ENCODE measurements at regions not wholly inside any gene's neighbourhood (a gene's known extent, or its start where the extent isn't known, plus 50 kb on each side); places are given as distances from the start of the nearest gene placed in this dataset.

GRCh38 chr15:39409876-39410530, 170.9 kb upstream of the THBS1 start:
- H3K27me3 Mint-ChIP-seq (ENCODE audit: low read depth, poor library complexity) = peaks cover 11% of the 10 kb centered on the region
- H3K36me3 Mint-ChIP-seq (ENCODE audit: low read depth) = no peaks in the 10 kb centered on the region
- H3K27ac Mint-ChIP-seq = no peak overlapping the region
- H3K4me1 Mint-ChIP-seq = no peaks in the 10 kb centered on the region
- no peak overlapping the region for H3K4me3 Mint-ChIP-seq
- TF ChIP-seq, protein P1, sequence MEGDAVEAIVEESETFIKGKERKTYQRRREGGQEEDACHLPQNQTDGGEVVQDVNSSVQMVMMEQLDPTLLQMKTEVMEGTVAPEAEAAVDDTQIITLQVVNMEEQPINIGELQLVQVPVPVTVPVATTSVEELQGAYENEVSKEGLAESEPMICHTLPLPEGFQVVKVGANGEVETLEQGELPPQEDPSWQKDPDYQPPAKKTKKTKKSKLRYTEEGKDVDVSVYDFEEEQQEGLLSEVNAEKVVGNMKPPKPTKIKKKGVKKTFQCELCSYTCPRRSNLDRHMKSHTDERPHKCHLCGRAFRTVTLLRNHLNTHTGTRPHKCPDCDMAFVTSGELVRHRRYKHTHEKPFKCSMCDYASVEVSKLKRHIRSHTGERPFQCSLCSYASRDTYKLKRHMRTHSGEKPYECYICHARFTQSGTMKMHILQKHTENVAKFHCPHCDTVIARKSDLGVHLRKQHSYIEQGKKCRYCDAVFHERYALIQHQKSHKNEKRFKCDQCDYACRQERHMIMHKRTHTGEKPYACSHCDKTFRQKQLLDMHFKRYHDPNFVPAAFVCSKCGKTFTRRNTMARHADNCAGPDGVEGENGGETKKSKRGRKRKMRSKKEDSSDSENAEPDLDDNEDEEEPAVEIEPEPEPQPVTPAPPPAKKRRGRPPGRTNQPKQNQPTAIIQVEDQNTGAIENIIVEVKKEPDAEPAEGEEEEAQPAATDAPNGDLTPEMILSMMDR (IDR thresholded peaks at IDR 0.05) = no peak
- no peak for DNase-seq
- H3K9me3 Mint-ChIP-seq = peaks cover under 1% of the 10 kb centered on the region

DNA sequence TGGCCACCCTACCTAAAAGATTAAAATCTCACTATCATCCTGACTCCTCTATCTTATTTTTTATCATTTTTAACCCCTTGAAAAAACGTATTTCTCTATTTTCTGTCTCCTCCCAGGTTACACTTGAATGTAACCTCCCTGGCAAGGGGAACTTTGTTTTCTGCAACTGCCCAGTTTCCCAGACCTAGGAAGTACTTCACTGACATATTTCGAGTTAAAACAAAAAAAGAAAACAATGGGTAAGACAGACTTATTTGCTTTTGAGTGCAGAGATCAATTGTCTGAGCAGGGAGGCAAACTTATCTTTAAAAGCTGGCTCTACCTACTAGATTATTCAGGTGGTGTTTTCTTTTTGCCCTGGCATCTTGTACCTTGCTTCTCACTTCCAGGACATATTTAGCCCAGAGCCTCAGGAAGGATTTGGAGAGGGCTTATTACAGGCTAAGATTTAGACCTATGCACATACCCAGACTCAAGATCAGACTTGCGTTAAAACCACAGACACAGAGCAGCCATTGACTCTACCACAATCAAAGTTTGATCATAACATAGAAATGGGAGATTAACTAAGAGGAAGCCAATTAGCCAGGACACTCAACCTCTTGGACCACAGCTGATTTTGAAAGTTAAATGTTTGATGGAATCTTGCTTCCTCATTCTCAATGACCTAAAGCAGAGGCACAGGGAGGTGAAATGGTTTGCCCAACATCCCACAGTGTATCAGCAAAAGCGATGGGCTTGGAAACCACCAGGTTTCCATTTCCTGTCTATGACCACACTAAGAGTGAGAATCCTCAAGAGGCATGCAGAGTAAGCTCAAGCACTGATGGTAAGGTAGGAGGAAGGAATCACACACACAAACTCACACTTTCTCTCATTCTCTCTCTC, 169.5 kb upstream of the THBS1 start:
- Mint-ChIP-seq H3K9me3 (peaks cover 9% of the 10 kb centered on the region), H3K4me1 (no peaks in the 10 kb centered on the region), H3K27me3 (ENCODE audit: low read depth, poor library complexity) (peaks cover 11% of the 10 kb centered on the region), H3K36me3 (ENCODE audit: low read depth) (no peaks in the 10 kb centered on the region), H3K27ac (no peak overlapping the region), H3K4me3 (no peak overlapping the region)
- TF ChIP-seq, protein P1 (IDR thresholded peaks at IDR 0.05) = no peak
- DNase-seq = no peak

DNA sequence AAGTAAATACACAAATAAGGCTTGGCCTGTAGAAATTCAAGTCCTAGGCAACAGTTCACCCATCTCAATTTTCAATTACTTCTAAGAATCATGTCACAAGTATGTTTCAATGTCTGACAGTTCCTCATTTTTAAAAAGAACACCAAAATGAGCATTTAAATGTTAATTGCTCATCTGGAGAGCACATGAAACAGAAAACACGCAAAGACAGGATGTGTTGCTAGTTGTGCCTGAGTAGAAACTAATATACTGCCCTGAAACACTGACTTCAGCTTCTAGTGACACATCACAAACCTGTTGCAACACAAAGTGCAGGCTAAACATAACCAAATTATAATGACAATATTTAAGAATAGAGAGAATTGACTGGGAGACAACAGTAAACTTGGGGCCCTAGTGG, 167.3 kb upstream of the THBS1 start:
- no peak for DNase-seq
- peaks cover 28% of the 10 kb centered on the region for H3K9me3 Mint-ChIP-seq
- H3K4me3 Mint-ChIP-seq = no peak overlapping the region
- TF ChIP-seq, protein P1 (IDR thresholded peaks at IDR 0.05) = no peak
- peaks cover 11% of the 10 kb centered on the region for H3K27me3 Mint-ChIP-seq (ENCODE audit: low read depth, poor library complexity)
- no peak overlapping the region for H3K27ac Mint-ChIP-seq
- H3K36me3 Mint-ChIP-seq (ENCODE audit: low read depth) = peaks cover 19% of the 10 kb centered on the region
- H3K4me1 Mint-ChIP-seq = no peaks in the 10 kb centered on the region

DNA sequence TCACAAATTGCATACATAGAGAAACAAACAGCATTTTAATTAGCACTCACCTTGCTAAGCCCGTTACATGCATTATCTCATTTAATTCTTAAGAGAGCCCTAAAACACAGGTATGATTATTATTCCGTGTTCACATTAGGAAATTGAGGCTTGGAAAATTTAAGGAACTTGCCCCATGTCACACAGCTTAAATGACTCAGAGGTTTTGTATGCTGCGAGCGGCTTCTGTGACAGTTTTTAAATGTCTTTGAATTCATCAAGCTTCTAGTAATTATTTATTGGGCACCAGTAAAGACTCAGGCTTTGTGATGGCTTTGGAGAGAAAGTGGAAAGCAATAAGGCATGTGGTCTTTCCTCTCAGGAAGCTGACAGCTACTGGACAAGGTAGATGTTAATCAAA, 166.7 kb upstream of the THBS1 start:
- TF ChIP-seq, protein P1 (IDR thresholded peaks at IDR 0.05) = no peak
- no peak for DNase-seq
- Mint-ChIP-seq H3K4me1 (no peaks in the 10 kb centered on the region), H3K27ac (no peak overlapping the region), H3K27me3 (ENCODE audit: low read depth, poor library complexity) (peaks cover 11% of the 10 kb centered on the region), H3K9me3 (peaks cover 33% of the 10 kb centered on the region), H3K36me3 (ENCODE audit: low read depth) (peaks cover 23% of the 10 kb centered on the region), H3K4me3 (no peak overlapping the region)

DNA sequence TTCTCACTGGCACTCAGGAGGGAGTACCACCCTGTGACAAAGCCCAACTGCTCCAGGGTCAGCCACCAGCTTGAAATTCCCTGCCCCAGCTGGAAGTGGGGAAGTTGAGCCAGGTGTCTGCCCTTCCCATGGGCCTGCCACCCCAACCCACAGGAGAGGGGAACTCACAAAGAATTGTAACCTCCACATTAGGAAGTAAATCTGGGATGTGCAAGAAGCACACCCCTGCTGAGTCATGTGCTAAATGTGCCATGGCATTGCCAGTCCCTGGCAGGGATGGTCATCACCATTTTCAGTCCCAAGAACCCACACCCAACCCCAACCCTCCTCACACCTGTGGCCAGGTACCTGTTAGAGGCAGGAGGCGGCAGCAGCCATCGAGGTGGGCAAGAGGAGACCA, 165.2 kb upstream of the THBS1 start:
- no peak for DNase-seq
- Mint-ChIP-seq H3K36me3 (ENCODE audit: low read depth) (peaks cover 36% of the 10 kb centered on the region), H3K9me3 (peaks cover 47% of the 10 kb centered on the region), H3K27ac (no peak overlapping the region), H3K27me3 (ENCODE audit: low read depth, poor library complexity) (peaks cover 13% of the 10 kb centered on the region), H3K4me1 (peaks cover 11% of the 10 kb centered on the region), H3K4me3 (no peak overlapping the region)
- TF ChIP-seq, protein P1 (IDR thresholded peaks at IDR 0.05) = no peak

All from nephron progenitor cell (in vitro differentiated cells).